ENCODE measurements at regions not wholly inside any gene's neighbourhood (a gene's known extent, or its start where the extent isn't known, plus 50 kb on each side); places are given as distances from the start of the nearest gene placed in this dataset.

GRCh38 chr2:128774320-128775216 is 455.9 kb upstream of the HS6ST1 start:
- H3K4me3 ChIP-seq (ENCODE audit: low read depth, low read length), result no peak overlapping the region
- TF ChIP-seq CTCF (IDR thresholded peaks at IDR 0.05; ENCODE audit: low read depth, low read length), result no peak
- H3K9me3 ChIP-seq (ENCODE audit: control insufficient read depth, insufficient read depth, low read length), result no peaks in the 10 kb centered on the region
- ChIA-PET POLR2A (no interaction called here), CTCF (no interaction called here)
- peaks cover 11% of the 10 kb centered on the region for H3K27me3 ChIP-seq (ENCODE audit: control insufficient read depth, insufficient read depth, low read length)
- DNase-seq (ENCODE audit: low read depth, low spot score), result no peak
- no peak overlapping the region for H3K27ac ChIP-seq (ENCODE audit: low read depth, low read length)

DNA sequence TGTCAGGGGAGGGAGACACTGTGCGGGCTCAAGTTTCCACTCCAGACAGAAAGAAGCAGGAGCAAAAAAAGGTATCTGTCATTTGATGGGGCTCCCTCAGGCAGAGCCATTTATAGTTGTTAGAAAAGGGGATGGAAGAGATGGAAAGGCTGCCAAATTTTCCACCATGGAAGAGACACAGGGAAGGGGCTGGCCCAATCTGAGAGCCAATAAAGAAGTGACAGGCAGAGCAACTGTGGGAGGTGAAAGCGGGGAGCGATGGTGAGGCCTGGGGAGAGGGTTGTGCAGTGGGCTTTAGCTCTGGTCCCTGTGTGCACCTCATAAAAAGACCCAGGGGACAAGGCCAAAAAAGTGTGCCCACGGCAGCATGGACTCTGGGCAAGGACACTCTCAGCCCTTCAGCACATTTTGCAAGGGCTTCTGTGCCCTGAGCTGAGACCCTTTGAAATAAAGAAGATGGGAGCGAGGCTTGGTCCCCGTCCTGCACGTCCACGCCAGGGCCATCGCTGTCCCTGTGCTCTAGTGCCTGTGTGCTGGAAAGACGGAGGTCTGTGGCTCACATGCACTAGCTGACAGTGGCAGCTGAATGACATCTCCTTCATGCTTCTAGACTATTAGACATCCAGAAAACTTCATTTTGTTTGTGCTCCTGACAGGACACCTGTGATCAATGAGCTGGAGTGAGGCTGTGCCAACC is 456.7 kb upstream of the HS6ST1 start:
- Histone ChIP-seq H3K27me3 (ENCODE audit: control insufficient read depth, insufficient read depth, low read length) (peaks cover 11% of the 10 kb centered on the region), H3K9me3 (ENCODE audit: control insufficient read depth, insufficient read depth, low read length) (no peaks in the 10 kb centered on the region), H3K4me3 (ENCODE audit: low read depth, low read length) (no peak overlapping the region), H3K27ac (ENCODE audit: low read depth, low read length) (no peak overlapping the region)
- no peak for DNase-seq (ENCODE audit: low read depth, low spot score)
- ChIA-PET POLR2A (no interaction called here), CTCF (no interaction called here)
- TF ChIP-seq CTCF (IDR thresholded peaks at IDR 0.05; ENCODE audit: low read depth, low read length), result no peak

GRCh38 chr2:128775914-128776285 is 457.2 kb upstream of the HS6ST1 start:
- POLR2A ChIA-PET, result no interaction called here

GRCh38 chr2:128776461-128777195 is 458.0 kb upstream of the HS6ST1 start:
- Histone ChIP-seq H3K4me3 (ENCODE audit: low read depth, low read length) (no peak overlapping the region), H3K27me3 (ENCODE audit: control insufficient read depth, insufficient read depth, low read length) (peaks cover 11% of the 10 kb centered on the region), H3K27ac (ENCODE audit: low read depth, low read length) (no peak overlapping the region), H3K9me3 (ENCODE audit: control insufficient read depth, insufficient read depth, low read length) (no peaks in the 10 kb centered on the region)
- TF ChIP-seq CTCF (IDR thresholded peaks at IDR 0.05; ENCODE audit: low read depth, low read length), result no peak
- ChIA-PET CTCF (no interaction called here), POLR2A (no interaction called here)
- no peak for DNase-seq (ENCODE audit: low read depth, low spot score)

More at GRCh38 chr2:128775914-128776285, 457.2 kb upstream of the HS6ST1 start:
- Histone ChIP-seq H3K9me3 (ENCODE audit: control insufficient read depth, insufficient read depth, low read length) (no peaks in the 10 kb centered on the region), H3K4me3 (ENCODE audit: low read depth, low read length) (no peak overlapping the region), H3K27ac (ENCODE audit: low read depth, low read length) (no peak overlapping the region), H3K27me3 (ENCODE audit: control insufficient read depth, insufficient read depth, low read length) (peaks cover 11% of the 10 kb centered on the region)
- no peak for DNase-seq (ENCODE audit: low read depth, low spot score)
- TF ChIP-seq CTCF (IDR thresholded peaks at IDR 0.05; ENCODE audit: low read depth, low read length), result no peak
- CTCF ChIA-PET, result no interaction called here

Measured in AG04450 (cell line).